GM21423 (cell line): ENCODE measurements at regions not wholly inside any gene's neighbourhood (a gene's known extent, or its start where the extent isn't known, plus 50 kb on each side); places are given as distances from the start of the nearest gene placed in this dataset.
"Not testable (repeated sequence)": the region's sequence is repeated elsewhere in the genome, so short reads cannot be mapped to it uniquely, and the experiment has no call there.

Experiments used
- ATAC-seq: cut with Tn5 transposase; IDR thresholded peaks from one replicate; pipeline ENCODE4 v1.9.1; 2021; ENCODE audit warnings: mild to moderate bottlenecking, moderate library complexity; ENCODE audit not compliant: unreplicated experiment

DNA sequence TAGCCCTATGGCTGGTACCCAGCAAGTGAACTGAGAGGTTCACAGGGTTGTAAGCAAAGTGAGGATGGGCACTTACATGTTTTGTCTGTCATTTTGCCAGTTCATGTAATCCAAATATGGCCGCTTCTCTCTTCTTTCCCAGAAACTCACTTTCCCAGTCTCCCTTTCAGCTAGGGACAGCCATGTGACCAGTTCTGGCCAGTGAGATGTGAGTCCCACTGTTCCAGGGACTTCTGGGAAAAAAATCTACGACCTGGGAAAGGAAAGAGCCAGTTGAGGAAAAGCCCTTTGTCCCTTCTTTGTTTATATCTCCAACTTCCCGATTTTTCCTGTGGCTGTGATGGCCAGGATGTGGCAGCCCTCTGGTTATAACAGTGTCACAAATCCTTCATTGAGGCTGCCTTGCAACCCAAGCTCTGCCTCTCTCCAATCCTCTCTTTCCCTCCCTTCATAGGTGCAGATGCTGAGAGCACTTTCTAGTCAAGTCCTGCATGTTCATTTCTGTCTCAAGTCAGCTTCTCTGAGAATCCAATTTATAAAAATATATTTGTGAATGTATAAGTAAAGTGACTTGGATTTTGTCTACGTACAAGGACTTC lies 148.6 kb upstream of the ZFP64 start:
- ATAC-seq, result no peak

DNA sequence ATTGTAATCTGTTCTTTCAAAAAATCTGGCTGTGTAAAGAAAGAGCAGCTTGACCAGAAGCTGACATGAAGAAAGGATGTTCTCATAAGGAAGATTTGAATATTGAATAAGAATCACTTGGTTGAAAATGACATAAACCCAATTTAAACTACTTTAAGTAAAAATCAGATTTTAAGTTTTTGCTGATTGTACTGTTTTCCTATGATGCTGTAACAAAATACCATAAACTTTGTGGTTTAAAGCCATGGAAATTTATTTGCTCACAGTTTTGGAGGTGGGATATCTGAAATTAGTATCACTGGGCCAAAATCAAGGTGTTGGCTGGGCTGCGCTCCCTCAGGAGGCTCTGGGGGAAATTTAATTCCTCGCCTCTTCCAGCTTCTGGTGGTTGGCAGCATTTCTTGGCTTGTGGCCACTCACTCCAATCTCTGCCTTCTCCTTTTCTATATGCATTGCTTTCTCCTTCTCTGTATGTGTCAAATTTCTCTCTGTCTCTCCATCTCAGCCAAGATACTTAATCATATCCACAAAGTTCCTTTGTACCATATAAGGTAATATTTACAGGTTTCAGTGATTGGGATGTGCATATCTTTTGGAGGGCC lies 141.2 kb upstream of the ZFP64 start:
- no peak for ATAC-seq

DNA sequence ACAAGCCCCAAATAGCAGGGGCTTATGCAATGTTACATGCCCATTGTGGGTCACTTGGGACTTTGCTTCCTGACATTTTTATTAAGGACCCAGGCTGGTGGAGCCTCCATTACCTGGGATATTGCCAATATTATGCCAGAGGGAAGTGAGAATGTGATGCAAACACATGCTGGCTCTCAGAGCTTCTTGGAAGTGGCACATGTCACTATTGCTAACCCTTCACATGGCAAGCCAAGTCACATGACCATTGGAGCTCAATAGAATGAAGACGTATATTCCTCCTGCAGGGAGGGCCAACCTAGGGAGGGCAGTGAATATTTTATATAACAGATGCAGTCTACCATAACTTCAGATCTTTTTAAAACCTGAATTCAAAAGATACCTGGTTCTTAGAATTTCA lies 140.7 kb upstream of the ZFP64 start:
- no peak for ATAC-seq

DNA sequence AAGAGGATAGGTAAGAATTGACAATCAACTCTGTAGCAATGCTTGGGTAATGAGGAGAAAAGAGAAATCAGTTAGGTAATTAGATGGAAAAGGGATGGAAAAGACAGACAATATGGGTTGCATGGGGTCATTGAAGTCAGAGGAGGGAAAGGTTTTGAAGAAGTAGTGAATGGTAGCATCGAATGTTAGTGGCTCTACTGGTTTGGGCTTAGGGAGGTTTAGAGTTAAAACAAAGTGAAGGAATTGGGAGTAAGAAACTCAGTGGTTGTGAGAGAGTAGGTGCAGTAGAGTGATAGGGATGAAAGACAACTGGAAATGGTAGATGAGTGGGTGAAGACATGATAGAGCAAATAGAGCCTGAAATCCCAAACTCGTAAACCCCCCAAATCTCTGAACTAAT lies 140.1 kb upstream of the ZFP64 start:
- ATAC-seq, result no peak

DNA sequence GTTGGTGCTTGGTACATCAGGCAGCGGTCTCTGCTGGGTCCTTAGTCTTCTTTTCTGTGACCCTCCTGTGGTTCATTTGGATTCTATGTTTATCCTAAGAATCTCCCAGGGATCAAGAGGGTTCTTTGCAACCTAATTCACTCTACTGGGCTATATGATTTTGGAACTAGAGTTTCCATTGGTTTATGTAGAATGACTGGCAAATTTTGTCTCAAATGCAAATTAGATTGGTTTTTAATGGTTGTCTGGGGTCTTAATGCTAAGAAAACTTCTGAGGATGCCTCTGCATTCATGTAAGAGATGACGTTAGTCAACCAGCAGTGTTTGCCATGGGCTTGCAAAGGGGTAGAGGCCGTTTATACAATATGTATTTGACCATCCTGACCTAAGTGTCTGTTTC lies 129.8 kb upstream of the ZFP64 start:
- ATAC-seq, result no peak

DNA sequence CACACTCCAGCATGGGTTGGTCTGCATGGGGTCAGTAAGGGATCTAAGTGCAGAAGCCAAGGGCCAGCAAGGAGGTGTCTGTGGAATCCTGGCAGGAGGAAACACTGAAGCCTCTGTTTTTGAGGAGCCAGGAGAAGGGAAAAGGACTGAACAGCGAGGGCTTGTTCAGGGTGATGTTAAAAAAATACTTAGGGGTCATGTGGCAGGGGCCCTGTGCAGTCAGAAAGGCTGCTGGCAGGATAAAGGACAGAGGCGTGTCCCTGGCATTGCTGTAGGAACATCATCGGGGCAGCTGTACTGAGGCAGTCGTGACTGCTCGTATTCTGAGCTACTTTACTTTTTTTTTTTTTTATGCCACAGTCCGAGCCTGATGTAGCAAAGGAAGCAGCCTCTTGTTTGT lies 127.1 kb upstream of the ZFP64 start:
- ATAC-seq, result no peak

DNA sequence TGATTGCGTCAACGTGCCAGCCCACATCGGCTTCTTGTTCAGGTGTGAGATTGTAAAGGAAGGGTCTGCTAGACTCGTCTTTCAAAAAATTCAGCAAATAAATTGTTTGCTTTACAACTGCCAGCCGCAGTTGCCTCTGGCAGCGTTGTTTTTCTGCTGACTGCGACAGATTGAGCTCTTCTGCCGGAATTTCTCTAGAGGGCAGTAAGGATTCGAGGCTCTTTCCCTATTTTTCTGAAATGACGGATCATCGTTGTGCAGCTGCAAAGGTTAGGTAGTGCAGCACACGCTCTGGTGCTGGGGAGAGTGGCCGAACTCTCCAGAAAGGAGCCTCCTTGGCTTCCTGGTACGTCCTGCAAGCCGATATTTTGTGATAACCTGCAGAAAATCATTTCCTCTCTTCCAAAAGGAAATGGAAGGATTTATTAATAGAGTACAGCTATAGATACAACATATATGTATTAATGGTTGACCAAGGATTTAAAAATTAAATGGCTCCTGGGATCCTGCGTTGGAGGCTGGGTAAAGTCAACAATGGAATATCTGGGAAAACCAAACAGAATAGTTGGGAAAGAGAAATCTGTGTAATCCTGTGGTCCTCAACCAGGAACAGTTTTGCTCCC lies 121.9 kb upstream of the ZFP64 start:
- ATAC-seq, result no peak

DNA sequence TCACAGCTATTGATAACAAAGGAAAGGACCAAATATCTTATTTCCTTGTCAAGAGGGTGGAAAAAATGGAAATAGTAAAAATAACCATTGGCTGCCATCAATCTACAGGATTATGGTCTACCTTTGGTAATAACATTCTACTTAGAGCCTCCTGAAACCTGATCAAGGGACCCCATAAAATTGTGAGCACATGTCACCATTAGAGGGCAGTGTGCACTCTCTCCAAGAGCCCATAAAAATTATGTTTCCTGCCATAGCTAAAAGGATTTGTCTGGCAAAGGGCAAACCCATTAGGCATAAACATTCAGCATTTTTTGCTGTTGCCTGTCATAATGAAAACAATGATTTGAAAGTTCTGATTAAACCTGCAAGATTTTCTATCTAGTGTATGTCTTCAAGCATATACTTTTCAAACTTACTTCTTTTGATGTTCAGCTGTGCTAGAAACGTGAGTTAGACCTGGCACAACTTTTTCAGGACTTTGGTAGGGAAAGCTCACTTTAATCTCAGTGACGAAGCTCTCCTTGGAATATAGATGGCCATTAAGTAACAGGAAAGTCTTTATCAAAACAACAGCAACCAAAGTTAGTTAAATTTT lies 120.7 kb upstream of the ZFP64 start:
- ATAC-seq, result no peak

DNA sequence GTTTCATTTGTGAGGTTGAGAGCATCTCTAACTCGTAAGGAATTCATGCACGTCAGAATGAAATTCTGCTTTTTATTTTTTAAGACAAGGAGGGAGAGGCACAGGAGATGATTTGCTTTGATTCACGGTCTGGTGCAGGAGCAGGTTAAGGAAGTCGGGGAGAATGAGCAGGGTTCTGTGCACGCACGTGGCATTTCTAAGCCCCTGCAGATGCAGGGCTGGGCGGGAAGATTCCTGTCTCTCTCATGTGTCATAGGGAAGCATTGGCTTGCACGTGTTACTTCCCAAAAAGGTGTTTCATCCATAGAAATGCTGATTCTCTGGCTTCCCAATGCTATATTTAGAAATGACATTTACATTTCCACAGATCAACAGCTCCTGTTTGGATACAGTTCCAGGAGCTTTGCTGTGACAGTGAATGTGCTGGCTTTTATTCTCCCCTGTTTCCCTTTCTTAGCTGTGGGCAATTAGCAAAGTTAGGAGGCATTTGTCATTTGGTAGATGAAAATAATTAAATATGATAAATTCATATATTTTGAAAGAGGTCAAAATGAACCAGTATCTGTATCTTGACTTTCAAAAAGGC lies 119.7 kb upstream of the ZFP64 start:
- ATAC-seq, result no peak

DNA sequence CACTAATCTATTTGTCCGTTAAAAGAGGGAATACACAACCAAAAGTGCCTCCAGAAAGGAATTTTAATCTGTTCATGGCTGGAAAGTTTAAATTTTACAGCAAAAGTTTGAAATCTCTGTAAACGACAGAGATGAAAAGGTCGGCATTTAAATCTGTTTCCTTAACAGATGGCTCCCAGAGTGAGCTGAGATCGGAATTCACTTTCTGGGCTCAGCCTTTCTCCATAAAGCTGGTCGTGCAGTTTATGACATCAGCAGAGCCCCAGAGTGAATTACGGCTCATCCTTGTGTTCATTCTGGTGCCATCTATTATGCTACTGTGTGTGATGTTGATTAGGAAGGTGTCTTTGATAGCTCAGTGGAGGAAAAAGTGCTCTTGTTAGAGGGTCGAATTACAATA lies 117.6 kb upstream of the ZFP64 start:
- ATAC-seq, result no peak

DNA sequence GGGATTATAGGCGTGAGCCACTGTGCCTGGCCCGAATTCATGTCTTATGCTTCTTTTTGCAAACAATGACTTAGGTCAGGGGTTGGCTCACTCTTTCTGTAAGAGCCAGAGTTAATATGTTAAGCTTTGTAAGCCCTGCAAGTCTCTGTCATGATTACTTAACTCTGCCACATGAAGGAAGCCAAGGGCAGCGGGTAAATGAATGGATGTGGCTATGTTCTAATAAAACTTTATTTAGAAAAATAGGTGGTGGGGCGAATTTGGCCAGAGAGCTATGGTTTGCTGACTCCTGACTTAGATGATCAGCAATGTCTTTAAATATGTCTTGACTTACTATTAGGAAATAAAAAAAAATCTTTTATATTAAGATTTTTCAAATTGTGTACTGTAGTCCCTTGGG lies 114.9 kb upstream of the ZFP64 start:
- no peak for ATAC-seq

DNA sequence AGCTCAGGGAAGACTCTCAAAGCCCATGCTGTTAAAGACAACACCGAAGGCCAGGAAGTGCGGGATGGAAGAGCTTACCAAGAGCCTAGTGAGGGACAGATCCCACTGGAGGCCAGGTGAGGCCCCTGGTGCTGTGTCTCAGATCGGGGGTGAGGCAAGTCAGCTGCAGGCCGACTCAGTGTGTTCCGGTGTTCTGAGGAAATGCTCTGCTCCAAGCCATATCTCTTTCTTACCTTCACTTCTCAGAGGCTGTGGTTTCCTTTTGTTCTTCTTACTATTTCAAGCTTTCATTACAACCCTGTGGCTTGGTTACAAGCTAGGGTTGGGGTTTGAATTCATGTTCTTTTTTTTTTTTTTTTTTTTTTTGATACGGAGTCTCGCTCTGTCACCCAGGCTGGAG lies 114.3 kb upstream of the ZFP64 start:
- no peak for ATAC-seq

DNA sequence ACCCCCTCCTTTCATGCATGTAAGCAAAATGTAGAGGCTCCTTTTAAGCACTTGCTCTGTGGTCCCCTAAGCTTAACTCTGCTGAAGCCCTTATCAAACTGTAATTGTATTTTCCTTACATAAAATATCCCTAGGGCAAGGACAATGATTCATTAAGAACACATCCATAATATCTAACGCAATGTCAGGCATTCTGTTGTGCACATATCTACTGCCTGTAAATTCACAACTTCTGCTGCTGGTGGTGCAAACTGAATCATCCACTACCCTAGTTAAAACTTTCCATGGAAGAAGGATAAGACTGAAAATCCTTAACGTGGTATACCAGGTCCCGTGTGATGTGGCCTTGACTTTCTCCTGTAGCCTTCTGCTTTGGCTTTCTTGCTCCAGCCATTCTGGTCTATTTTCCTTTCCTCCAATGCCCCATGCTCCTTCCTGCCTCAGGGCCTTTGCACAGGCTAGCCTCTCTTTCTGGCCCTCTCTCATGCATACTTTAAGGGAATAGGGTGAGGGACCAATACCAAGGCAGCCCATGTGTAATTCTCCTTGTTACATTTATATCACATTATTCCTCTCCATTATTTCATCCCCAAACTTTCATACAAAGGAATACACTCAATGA lies 113.6 kb upstream of the ZFP64 start:
- ATAC-seq, result no peak

DNA sequence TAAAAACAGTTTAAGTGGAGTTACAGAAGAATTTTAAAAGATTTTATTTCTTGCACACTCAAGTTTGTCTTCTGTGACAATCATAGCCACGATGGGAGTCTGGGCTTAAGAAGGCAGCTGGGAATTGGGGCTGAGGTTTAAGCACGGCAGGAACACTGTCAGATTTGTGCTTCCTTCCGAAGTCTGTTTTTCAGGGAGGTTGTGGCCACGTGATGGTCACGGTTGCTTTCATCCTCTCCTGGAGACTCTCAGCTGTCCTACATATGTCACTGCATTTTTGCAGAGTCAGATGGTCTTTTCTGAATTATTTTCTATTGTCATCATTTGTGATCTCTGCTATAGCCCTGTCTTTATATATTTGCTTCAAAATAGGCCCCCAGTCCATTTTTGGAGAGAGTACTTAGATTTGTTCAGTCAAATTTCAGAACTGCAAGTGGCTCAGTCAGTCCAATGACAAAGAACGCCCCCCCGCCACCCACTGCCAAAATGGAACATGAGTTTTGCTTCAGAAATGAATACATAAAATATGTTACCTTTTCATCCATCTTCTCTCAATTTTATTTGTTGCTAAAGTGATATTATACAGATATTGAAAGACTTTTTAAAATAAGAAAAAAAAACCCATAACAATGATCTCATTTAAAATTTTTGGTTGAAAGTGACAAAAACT lies 111.8 kb upstream of the ZFP64 start:
- ATAC-seq, result no peak

DNA sequence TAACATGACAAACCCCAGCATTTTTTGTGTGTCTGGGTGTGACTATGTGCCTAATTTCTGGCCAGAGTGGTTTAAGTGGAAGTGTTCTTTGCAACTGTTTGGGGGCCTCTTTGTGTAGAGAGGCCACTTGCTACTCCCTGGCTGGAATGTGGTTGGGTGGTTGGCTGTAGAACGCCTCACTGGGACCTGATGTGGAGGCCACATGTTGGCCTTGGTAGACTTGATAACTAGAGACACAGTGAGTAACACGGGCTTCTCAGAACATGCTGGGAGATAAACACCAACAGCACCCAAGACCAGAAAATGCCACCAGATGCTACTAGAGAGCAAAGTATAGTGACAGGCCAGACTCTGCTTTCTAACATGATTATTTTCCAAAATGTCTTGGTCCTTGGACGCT lies 111.2 kb upstream of the ZFP64 start:
- no peak for ATAC-seq

DNA sequence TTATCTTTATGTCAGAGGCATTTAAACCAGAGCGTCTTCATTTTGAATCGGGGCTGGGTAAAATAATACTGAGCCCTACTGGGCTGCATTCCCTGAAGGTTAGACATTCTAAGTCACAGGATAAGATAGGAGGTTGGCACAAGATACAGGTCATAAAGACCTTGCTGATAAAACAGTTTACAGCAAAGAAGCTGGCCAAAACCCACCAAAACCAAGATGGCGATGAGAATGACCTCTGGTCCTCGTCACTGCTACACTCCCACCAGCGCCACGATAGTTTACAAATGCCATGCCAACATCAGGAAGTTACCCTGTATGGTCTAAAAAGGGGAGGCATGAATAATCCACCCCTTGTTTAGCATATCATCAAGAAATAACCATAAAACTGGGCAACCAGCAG lies 110.5 kb upstream of the ZFP64 start:
- ATAC-seq, result not testable (repeated sequence)

DNA sequence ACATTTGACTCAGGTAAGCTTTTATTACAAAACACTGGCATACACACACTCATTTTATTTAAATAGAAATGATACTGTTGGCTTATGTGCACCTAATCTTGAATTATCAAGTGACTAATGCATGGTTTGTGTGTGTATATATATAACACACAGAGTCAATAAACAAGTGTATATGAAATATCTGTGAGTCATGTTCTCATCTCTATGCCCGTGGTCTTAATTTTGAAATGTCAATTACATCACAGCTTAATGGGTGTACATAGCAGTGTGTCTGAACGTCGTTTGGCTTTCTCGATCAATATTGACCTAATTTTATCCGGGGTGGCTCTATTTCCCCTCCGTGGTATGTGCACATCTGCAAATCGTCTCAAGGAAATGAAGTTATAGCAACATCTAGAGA lies 104.0 kb upstream of the ZFP64 start:
- ATAC-seq, result no peak

DNA sequence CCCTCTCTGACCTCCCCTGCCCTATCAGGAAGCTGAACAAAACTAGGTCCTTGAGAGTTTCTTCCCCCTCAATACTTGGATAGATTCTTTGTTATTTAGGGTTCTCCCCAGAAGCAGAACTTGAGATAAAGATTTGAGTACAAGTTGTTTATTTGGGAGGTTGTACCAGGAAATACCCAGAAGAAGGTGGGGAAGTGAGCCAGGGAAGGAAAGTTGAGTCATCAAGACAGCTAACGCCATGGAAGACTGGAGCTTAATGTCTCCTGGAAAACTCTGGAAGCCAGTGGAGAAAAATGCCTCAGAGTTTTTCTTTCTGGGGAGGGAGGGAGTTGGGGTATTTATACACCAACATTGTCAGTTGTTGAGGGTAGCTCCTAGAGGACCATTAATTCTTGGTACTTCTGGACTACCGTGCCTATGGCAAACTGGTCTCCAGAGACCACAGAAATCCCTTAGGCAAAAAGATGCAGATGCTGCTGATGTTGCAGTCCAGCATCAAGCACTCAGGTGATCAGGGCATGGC lies 102.6 kb upstream of the ZFP64 start:
- no peak for ATAC-seq

DNA sequence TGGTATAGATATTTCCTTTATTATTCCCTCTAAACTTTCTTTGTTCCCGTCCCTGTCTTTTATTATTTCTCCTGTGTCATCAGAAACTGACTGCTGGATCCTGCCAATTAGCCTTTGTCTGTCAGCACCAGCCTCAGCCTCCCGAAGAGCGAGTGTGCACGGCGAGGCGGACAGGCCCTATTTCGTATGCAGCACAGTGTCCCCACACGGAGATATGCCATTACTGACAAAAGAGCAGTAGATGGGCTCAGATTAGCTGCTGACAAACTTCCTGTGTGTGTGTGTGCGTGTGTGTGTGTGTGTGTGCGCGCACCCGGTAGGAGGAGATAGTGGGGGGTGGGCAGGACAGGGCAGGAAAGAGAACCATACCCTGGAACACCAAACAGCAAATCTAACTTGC lies 99.5 kb upstream of the ZFP64 start:
- ATAC-seq, result no peak

DNA sequence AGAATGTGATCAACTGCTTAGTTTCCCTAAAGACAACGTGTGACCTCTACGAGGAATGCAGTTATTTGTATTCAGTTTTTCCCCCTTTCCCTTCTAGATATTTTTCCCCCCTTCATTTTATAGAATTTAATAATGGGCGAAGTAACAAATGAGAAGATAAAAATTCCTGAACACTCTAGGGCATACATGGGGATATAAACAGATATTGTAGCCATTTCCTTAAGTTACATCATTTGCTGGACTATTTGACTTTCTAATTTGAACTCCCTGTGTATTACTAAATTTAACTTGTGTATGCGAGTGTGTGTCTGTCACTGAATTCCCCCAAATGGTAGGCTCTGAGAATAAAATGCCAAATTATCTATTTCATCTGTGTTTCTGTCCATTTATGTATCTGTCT lies 99.0 kb upstream of the ZFP64 start:
- ATAC-seq, result no peak
